GM19324 (cell line): ENCODE measurements at regions not wholly inside any gene's neighbourhood (a gene's known extent, or its start where the extent isn't known, plus 50 kb on each side); places are given as distances from the start of the nearest gene placed in this dataset.
"Not testable (repeated sequence)": the region's sequence is repeated elsewhere in the genome, so short reads cannot be mapped to it uniquely, and the experiment has no call there.

Experiments used
- ATAC-seq: cut with Tn5 transposase; IDR thresholded peaks from one replicate; pipeline ENCODE4 v1.9.1; 2021; ENCODE audit warnings: mild to moderate bottlenecking, moderate library complexity; ENCODE audit not compliant: unreplicated experiment, low FRiP score

DNA sequence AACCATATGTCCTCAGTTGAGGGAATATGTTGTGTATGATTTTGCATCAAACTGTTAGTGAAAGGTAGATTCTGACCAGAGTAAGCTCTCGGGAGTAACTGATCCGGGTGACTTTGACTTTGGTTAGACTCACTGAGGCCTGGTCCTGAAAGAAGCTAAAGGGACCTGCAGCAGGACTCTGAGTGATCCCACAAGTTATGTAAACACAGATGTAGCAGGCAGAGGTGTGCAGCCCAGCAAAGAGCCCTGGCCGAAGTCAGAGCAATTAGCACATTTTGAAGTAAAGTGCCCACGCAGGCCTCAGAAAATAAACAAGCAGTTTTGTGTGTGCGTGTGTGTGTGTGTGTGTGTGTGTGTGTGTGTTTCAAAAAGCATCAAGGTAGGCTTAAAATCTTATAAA, 245.6 kb upstream of the FERD3L start:
- no peak for ATAC-seq

DNA sequence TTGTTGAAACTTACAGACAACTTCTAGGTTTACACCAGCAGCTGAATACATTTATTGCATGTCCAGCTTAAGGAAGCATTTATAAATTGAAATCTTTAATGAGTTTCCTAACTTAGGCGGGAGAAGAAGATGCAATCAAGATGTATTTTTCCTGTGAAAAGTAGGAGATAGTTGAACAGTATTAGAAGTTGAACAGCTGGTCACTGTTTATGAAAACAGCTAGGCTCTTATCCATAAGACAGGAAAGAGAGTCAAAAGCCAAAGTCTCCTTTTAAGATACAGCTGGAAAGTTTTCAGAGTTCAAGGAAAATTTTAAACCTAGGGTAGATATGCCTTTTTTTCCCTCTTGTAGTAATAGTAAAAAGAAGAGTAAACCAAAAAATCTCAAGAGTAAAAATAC, 236.1 kb upstream of the FERD3L start:
- no peak for ATAC-seq

DNA sequence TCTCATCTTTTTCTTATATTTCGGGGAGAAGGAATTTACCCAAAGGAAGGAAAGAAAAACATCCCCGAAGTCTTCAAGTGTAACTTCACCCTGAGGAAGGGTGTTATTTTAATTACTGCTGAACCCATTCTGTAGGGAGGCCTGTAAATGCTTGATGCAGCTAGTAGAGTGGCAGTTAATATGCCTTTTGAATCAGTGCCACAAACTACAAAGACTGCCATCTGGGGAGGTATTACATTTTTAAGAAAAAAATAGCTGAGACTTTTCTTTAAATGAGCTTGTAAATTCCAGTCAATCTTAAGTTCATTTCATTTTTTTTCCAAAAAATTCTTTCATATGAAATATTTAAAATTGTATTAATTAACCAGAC, 233.1 kb upstream of the FERD3L start:
- ATAC-seq: no peak

DNA sequence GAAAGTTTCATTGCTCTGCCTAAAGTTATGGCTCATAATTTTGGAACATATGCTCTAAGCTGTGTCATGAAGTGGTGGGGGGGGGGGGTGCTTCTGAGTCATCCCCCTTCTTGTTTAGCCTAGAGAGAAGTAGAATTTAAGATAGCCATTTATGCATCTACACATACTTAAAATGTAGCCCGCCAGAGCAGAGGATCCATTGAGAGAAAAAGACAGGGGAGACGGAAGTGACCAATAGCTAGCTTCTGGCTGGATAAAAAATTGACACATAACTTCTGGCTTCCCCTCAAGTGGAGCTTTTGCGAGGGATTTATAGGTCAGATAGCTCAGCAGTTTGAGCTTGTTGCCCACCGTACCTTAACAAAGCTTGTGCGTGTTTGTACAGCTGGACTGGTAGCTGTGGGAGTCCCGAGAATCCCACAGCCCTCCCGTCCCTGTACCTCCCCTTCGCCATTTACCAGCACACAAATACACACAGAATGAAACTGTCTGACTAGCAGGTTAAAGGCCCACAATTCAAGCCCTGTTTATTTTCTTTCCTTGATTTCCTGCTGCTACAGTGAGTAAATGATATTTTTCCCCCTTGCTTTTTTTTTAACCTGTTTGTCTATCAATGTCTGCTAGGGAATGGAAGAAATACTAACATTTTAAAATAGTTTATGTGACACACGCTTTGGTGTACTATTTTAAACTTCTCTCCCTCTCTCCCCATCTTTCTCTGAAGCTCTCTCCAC, 232.6 kb upstream of the FERD3L start:
- ATAC-seq: no peak

DNA sequence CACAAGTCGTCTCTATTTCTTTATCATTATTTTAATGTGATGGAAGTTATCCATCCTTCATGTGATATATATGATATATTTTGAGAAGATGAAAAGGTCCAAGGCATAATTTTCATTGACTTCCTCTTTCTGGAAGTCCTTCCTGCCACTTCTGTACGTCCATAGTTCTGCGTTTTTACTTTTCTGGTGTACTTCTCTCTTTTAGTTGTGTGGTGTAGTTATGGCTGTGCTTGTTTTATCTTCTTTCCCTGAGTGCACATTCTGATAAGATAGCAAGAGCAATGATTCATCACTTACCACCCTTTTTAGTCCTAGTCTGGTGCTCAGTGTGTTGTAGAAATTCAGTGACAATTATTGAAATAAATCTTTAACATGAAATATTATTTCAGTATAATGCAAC, 231.3 kb upstream of the FERD3L start:
- ATAC-seq: no peak

DNA sequence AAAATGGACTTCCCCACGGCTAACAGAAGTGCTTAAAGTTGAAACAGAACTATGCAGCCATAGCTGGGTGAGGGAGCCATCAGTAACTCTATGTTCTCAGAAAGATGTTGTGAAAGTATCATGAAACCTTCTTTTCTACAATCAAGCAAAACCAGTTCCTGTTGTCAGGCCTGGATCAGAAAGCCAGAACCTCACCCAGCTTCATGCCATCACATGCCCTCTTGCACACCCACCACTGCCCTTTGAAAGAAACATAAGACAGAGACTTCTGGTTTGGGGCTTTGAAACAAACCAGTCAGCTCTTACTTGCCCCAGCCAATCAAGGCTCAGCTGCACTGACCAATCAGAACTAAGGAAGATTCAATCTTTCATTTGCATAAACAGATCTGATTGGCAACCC, 230.8 kb upstream of the FERD3L start:
- ATAC-seq: no peak

DNA sequence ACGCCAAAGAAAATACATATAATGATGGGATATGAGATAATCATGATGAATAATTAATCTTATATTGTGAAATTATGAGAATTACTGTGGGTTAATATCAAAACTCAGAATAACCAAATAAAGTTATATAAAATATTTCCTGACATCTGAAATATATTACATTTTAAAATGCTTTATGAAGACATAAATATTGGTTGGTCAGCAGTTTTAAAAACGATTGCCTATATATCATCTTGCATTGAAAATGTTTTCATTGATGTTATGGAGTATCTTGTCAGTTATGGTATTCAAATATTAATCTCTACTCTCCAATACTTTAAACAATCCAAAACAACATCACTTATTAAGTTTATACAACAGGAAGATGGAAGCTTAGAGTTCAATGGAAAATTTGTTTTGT, 228.1 kb upstream of the FERD3L start:
- ATAC-seq: no peak

DNA sequence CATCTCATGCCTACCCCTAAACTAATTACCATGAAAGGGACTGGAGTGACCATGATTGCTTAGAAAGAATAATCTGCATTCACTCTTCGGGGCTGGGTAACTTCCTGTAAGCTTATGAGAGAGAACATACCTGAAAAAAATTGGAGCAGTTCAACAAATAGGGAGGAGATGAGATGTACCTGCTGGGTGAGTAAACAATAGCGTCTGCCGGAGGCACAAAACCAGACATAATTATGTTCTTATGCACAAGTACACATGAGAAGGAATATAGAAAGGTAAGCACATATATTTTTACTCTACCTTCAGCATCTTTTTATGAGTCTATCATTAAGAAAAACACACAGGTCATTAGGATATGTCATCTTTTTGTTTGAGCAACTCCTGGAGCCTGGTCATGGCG, 224.6 kb upstream of the FERD3L start:
- ATAC-seq: no peak

DNA sequence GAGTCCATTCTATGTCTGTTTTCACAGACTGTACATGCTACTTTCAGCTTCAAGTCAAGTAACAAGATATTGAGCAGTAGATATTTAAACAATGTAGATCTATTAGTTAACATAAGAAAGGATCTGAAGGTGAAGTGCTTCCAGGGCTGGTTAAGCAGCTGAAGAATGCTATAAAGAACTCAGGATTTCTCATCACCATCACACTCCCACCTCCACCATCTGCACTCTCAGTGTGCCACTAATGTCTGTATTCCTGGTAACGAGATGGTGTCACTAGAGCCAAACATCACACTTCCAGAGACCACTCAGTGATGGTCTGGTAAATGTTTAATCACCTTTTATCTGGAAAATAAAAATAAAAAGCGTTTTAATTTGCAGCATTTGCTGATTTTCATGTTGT, 224.0 kb upstream of the FERD3L start:
- no peak for ATAC-seq

DNA sequence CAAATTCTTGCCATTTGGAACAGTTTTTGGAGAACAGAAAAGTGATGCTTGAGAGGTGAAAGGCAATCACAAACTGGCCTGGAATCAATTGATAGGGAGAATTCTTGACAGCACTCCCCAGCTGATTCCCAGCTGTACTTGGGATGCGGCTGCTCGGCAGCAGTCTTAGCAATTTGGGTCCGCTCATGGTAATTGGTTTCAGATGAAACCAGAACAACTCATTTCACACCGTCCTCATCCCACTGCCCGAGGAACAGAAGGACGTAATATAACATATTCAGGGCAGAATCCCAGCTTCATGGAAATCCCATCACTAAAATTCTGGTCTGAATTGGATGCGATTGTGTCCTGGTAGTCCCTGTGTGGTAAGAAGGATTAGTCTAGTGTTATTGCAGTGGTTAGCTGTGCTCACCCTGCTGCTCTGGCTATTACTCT, 223.3 kb upstream of the FERD3L start:
- ATAC-seq: no peak

DNA sequence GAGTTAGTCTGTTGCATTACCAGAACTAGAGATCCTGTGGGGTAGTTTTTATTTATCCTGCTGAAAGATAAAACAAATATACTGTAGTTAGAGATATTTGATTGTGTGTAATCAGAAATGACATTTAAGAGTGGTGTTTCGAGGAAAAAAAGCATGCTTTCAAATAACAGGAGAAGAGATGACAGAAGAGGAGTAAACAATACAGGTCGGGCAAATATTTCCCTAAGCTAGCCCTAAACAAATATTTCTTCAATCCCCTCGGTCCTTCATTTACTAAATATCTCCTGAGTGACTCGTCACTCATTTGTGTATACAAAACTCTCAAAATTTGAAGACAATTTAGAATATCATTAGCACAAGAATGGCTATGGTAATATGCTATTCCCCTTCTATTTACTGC, 219.7 kb upstream of the FERD3L start:
- ATAC-seq: no peak

DNA sequence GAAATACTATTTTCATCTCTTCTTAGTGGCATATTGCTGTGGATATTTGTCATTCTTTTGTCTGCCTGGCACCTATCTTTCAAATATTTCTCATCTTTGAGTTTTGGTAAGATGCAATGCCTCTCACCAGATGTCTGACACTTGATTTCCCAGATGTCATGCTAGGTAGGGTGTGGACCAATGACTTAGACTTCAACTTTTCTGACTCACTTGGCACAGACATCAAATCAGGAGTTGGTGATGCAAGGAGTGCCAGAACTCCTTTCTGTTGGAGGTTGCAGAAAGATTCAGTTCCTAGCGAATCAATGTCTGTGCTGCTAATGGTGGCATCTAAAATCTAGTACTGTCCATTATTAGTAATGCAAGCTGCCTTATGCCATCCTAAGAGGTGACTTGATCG, 216.9 kb upstream of the FERD3L start:
- no peak for ATAC-seq

DNA sequence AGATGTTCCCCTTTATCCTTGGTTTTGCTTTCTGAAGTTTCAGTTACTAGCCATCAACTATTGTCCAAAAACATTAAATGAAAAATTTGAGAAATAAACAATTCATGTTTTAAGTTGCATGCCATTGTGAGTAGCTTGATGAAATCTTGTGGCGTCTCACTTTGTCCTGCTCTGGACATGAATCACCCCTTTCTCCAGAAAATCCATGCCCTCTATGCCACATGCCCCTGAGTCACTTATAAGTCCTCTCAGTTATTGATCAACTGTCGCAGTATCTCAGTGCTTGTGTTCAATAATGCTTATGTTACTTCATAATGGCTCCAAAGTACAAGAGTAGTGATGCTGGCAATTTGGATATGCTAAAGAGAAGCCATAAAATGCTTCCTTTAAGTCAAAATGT, 208.0 kb upstream of the FERD3L start:
- no peak for ATAC-seq

DNA sequence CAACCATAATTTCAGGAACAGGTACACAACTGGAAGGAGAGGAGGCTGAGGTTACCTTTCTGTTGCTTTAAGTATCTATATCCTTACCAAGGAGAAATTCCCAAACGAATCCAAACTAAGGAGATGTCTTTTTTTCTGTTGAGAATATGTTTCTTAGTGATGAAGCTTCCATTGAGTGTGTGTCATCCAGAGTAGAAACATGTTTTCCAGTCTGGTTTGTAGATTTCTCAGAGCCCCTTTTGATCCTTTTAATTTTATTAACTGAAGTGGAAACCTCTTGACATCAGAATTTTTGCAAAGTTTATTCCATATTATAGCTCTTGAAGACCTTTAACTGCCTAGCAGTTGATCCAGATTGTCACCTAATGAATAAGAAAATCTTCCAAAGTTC, 207.1 kb upstream of the FERD3L start:
- ATAC-seq: no peak

DNA sequence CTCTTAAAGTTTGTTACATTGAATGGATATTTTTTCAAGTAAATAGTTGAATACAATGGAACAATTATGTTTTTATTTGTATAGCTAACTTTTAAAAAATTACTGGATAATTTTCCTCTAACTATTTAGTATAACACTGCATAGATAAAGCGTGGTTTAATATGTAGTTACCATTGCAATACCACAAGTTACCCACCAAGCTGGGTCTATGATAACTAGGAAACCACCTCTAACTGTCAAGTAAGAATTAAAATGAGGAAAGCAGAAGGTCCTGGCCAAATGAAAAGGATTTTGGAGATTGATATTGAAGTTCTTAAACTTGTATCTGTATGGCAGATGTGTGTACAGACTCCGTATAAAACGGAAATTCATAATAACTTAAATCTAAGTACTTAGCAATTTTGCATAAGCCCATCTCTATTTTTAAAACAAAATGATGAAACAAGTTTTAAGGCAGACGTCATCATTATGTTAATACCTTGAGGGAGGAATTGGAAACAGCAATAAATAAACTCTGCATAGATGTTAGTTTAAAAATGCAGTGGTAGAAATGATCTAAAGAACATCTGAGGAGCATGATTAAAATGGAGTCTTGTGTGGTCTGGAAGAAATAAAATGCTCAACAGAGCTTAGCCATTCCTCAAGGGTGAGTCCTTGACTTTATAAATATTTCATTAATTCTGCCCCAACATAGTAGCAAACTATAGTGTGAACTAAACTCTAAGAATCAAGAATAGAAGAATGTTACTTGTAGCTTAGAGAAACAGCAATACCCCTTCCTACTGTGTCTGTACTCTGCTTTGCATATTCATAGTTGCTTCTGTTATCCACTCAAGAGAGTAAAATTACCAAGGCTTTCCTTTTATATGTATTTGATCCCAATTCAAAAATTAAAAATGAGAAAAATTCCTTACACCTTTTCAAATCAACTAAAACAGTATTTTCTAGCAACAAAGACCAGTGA, 206.4 kb upstream of the FERD3L start:
- no peak for ATAC-seq

DNA sequence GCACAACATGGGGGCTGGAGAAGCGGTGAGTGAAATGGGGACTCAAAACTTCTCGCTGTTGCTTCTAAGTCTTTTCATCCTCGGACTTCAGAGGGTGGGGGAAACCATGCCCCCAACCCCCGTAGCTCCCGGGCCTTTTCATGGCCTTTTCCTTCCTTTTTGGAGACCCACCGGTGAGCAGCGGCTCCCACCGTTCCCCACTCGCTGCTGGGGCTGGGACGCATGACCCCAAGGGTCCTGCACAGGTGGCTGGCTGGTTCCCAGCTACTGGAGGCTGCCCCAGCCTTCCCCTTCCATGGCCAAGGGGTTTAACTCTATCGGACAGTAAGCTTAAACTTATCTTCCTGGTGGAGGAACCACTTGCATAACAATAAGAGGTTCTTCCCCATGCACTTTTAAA, 194.3 kb upstream of the FERD3L start:
- ATAC-seq: no peak

DNA sequence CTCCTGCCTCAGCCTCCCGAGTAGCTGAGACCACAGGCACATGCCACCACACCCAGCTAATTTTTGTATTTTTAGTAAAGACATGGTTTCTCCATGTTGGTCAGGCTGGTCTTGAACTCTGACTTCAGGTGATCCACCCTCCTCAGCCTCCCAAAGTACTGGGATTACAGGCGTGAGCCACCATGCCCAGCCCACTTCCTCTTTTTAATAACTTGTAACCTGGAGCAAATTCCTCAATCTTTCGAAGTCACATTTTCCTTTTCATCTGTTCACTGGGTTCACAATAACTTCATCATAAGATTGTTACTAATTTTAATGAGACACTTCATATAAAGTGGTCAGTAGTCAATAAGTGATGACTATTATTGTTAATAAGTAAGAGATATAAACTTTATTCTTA, 193.3 kb upstream of the FERD3L start:
- ATAC-seq: not testable (repeated sequence)

DNA sequence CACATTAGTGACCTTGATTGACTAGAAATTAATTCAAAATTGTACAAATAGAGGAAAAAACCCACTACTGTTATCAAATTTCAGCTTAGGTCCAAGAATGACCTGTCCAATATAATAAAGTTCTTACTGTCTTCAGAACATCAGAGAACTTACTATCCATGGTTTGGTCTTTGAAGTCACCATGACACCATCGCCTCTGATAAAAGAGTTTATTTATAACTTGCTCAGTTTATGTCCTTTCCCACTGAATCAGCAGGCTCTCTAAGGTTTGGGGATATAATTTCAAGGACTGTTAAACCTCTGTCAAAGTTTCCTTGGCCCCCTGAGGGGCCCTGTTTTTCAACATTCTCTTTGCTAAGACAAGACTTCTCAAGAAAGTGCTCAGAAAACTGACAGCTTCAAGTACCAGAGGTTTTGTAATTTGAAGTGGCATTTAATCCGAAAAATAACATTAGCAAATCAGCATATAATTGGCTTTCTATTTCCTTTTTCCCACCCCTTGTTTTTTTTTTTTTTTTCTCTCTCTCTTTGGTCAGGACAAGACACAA, 191.7 kb upstream of the FERD3L start:
- no peak for ATAC-seq

DNA sequence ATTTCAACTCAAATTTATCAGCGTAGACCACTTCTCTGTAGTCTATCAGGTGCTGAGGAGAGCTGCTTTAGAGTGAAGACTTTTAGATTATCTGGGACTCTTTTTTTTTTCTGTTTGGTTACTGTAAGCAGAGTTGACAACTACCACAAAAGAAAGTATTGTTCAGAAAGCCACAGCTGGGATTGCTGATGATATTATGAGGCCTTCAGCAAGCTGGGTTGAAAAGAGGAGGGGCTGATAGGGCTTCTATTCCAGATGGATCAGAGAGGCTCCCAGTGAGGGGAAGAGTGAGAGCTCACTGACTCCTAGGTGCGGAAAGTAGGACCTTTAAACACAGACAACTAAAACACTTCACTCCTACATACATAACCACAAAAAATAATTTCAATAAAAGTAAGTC, 188.5 kb upstream of the FERD3L start:
- ATAC-seq: no peak

DNA sequence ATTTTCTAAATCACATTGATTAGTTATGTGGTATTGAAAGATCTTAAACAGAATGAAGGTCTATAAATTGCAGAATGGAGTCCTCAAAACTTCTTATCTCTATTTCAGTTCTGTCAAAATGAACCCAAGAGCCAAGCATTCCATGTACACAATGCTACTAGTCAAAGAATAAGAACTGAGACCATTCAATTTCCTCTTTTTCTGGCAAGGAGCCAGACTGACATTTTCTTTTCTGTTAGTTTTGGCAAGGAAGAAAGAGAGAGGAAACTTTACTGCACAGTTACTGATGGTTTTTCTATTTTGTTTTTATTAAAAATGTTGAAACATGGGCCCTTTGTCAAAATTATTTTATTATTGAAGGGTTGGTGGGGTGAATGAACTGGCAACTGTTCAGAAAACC, 181.8 kb upstream of the FERD3L start:
- ATAC-seq: no peak

DNA sequence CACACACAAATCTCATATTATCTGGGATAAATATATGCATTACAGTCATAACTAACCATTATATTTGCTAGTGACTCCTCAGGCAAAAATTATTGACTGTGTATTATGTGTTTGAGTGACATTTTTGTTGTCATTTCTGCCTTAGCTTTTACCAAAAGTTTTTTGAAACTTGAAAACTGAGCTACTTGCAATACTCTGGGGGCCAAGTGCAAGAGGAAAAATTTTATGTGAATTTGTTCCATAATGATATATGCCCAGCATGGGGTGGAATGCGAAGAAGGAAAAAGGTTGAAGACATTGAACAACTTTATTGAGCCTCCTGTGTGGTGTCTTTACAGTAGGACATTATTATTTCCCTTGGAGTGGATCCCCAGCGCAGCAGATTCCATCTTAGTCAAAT, 176.8 kb upstream of the FERD3L start:
- no peak for ATAC-seq

DNA sequence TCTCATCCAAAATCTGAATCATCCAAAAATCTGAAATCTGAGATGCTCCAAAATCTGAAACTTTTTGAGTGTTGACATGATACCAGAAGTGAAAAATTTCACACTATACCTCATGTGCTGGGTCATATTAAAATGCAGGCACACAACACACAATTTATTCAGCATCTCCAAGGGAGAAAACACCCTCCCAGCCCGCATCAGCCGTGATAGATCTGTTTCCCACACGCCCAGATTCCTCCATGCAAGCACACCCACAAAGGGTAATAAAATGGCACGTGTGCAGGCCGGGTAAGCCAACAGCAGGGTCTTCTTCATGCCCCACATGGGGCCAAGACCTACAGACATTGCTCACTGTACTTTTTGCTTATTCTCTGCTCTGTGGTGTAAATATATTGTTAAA, 173.1 kb upstream of the FERD3L start:
- ATAC-seq: no peak
